Spleen (tissue), 7 donors: ENCODE measurements at regions not wholly inside any gene's neighbourhood (a gene's known extent, or its start where the extent isn't known, plus 50 kb on each side); places are given as distances from the start of the nearest gene placed in this dataset.
"Not testable (repeated sequence)": the region's sequence is repeated elsewhere in the genome, so short reads cannot be mapped to it uniquely, and the experiment has no call there.

Experiments
- POLR2AphosphoS5 ChIP-seq, 3 donors: sonication (generic); formaldehyde crosslinking; IDR thresholded peaks; one replicate each; pipeline ENCODE4 v1.5.1; 2017; ENCODE audit warnings: antibody characterized with exemption in 3 of 3
- TF ChIP-seq, protein P1 (sequence below), 11 experiments: fragments of 200-600 bp in 7 of 11; fragments of 450-650 bp in 4 of 11; sonication (generic) in 4 of 11; IDR thresholded peaks in 8 of 11; conservative IDR thresholded peaks in 3 of 11; 1 replicate in 7 of 11; 2 replicates in 4 of 11; pipeline versions ENCODE4 v1.4.0 to v1.8.0; 2016 to 2021; ENCODE audit warnings: antibody characterized with exemption in 11 of 11, inconsistent platforms in 4 of 11, mild to moderate bottlenecking in 1 of 11
- donor health status: DM: no; HTN: no; CAD: no; lungs with moderate emphysema.
- donor health status: DM: no; HTN: no; CAD: no.
- donor health status: DM: no; HTN: no; CAD: no.

DNA sequence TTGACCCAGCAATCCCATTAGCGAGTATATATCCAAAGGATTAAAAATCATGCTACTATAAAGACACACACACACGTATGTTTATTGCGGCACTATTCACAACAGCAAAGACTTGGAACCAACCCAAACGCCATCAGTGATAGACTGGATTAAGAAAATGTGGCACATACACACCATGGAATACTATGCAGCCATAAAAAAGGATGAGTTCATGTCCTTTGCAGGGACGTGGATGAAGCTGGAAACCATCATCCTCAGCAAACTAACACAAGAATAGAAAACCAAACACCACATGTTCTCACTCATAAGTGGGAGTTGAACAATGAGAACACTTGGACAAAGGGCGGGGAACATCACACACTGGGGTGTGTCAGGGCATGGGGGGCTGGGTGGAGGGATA is 296.2 kb upstream of the HS6ST1 start:
- not testable (repeated sequence) for TF ChIP-seq POLR2AphosphoS5 (IDR thresholded peaks at IDR 0.05)
- TF ChIP-seq, protein P1, sequence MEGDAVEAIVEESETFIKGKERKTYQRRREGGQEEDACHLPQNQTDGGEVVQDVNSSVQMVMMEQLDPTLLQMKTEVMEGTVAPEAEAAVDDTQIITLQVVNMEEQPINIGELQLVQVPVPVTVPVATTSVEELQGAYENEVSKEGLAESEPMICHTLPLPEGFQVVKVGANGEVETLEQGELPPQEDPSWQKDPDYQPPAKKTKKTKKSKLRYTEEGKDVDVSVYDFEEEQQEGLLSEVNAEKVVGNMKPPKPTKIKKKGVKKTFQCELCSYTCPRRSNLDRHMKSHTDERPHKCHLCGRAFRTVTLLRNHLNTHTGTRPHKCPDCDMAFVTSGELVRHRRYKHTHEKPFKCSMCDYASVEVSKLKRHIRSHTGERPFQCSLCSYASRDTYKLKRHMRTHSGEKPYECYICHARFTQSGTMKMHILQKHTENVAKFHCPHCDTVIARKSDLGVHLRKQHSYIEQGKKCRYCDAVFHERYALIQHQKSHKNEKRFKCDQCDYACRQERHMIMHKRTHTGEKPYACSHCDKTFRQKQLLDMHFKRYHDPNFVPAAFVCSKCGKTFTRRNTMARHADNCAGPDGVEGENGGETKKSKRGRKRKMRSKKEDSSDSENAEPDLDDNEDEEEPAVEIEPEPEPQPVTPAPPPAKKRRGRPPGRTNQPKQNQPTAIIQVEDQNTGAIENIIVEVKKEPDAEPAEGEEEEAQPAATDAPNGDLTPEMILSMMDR (IDR thresholded peaks at IDR 0.05 in 8 of 11, conservative IDR thresholded peaks at IDR 0.05 in 3 of 11), result not testable (repeated sequence)
